Mammary epithelial cell (primary cell): ENCODE measurements at regions not wholly inside any gene's neighbourhood (a gene's known extent, or its start where the extent isn't known, plus 50 kb on each side); places are given as distances from the start of the nearest gene placed in this dataset.

Experiments
- EZH2 ChIP-seq: IDR thresholded peaks from 2 replicates; pipeline ENCODE4 v1.6.1; 2012; ENCODE audit warnings: low read length, inconsistent platforms, borderline replicate concordance
- TF ChIP-seq, protein P1 (sequence below), 2 donors: IDR thresholded peaks in 1 of 2; conservative IDR thresholded peaks in 1 of 2; 2 replicates each; pipeline ENCODE4 v1.5.1; 2011 to 2012; ENCODE audit warnings: inconsistent platforms in 2 of 2, low read length in 2 of 2, mild to moderate bottlenecking in 2 of 2, control low read depth in 1 of 2, low read depth in 1 of 2; ENCODE audit not compliant: insufficient read depth in 1 of 2; ENCODE audit errors: extremely low read depth in 1 of 2

DNA sequence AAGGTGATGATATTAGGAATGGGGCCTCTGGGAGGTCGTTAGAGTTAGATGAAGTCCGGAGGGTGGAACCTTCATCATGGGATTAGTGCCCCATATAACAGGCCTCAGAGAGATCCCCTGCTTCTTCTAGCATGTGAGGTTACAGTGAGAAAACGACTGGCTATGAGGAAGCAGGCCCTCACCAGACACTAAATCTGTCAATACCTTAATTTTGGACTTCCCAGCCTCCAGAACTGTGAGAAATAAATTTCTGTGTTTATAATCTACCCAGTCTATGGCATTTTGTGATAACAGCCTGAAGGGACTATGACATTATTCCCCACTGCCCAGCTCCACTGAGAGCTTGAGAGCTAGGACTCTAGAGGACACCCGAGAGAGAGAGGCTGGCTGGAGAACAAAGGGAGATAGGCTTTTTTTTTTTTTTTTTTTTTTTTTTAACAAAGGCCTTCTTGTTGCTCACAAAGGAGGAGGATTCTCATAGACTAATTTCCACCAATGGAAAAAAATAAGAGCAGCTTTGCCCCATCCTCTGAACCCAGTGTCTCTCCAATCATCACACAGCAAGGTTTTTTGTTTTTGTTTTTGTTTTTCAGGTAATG lies 87.8 kb upstream of the EEA1 start:
- TF ChIP-seq, protein P1, sequence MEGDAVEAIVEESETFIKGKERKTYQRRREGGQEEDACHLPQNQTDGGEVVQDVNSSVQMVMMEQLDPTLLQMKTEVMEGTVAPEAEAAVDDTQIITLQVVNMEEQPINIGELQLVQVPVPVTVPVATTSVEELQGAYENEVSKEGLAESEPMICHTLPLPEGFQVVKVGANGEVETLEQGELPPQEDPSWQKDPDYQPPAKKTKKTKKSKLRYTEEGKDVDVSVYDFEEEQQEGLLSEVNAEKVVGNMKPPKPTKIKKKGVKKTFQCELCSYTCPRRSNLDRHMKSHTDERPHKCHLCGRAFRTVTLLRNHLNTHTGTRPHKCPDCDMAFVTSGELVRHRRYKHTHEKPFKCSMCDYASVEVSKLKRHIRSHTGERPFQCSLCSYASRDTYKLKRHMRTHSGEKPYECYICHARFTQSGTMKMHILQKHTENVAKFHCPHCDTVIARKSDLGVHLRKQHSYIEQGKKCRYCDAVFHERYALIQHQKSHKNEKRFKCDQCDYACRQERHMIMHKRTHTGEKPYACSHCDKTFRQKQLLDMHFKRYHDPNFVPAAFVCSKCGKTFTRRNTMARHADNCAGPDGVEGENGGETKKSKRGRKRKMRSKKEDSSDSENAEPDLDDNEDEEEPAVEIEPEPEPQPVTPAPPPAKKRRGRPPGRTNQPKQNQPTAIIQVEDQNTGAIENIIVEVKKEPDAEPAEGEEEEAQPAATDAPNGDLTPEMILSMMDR (conservative IDR thresholded peaks at IDR 0.05 in 1 of 2, IDR thresholded peaks at IDR 0.05 in 1 of 2; ENCODE audit: extremely low read depth in 1 of 2, insufficient read depth in 1 of 2, low read depth in 1 of 2, low read length in 2 of 2): no peak
- no peak for TF ChIP-seq EZH2
